Glutamatergic neuron (in vitro differentiated cells): ENCODE measurements at regions not wholly inside any gene's neighbourhood (a gene's known extent, or its start where the extent isn't known, plus 50 kb on each side); places are given as distances from the start of the nearest gene placed in this dataset.

Experiments used
- DNase-seq: peaks from one replicate; pipeline ENCODE4 v3.0.0; 2022
- H3K27ac Mint-ChIP-seq: one replicate; pipeline ENCODE4 v1.8.0; 2020; ENCODE audit warnings: mild to moderate bottlenecking, mixed read lengths, inconsistent platforms; ENCODE audit not compliant: unreplicated experiment
- H3K27me3 Mint-ChIP-seq: one replicate; pipeline ENCODE4 v1.8.0; 2020; ENCODE audit warnings: mild to moderate bottlenecking, moderate library complexity, mixed read lengths, inconsistent platforms; ENCODE audit not compliant: unreplicated experiment
- H3K36me3 Mint-ChIP-seq: one replicate; pipeline ENCODE4 v1.8.0; 2020; ENCODE audit warnings: mild to moderate bottlenecking, mixed read lengths, inconsistent platforms; ENCODE audit not compliant: unreplicated experiment
- H3K4me1 Mint-ChIP-seq: one replicate; pipeline ENCODE4 v1.8.0; 2020; ENCODE audit warnings: mild to moderate bottlenecking, low read depth, mixed read lengths, inconsistent platforms; ENCODE audit not compliant: unreplicated experiment
- H3K4me3 Mint-ChIP-seq: one replicate; pipeline ENCODE4 v1.8.0; 2020; ENCODE audit warnings: mild to moderate bottlenecking, mixed read lengths, inconsistent platforms; ENCODE audit not compliant: unreplicated experiment
- H3K9me3 Mint-ChIP-seq: one replicate; pipeline ENCODE4 v1.8.0; 2020; ENCODE audit warnings: mild to moderate bottlenecking, moderate library complexity, mixed read lengths, inconsistent platforms; ENCODE audit not compliant: unreplicated experiment
- CTCF ChIP-seq: fragments of 200-600 bp; sonication (generic); IDR thresholded peaks from one replicate; pipeline ENCODE4 v1.5.0; 2021; ENCODE audit not compliant: partially characterized antibody, unreplicated experiment

GRCh38 chr9:135260221-135261180 lies 173.0 kb downstream of the OLFM1 start:
- H3K27me3 Mint-ChIP-seq: peaks cover 7% of the 10 kb centered on the region
- H3K4me1 Mint-ChIP-seq: peaks cover 10% of the 10 kb centered on the region
- H3K27ac Mint-ChIP-seq: no peak overlapping the region
- no peak overlapping the region for H3K4me3 Mint-ChIP-seq
- H3K36me3 Mint-ChIP-seq: no peaks in the 10 kb centered on the region
- no peak for DNase-seq
- TF ChIP-seq CTCF: no peak
- H3K9me3 Mint-ChIP-seq: peaks cover 5% of the 10 kb centered on the region

DNA sequence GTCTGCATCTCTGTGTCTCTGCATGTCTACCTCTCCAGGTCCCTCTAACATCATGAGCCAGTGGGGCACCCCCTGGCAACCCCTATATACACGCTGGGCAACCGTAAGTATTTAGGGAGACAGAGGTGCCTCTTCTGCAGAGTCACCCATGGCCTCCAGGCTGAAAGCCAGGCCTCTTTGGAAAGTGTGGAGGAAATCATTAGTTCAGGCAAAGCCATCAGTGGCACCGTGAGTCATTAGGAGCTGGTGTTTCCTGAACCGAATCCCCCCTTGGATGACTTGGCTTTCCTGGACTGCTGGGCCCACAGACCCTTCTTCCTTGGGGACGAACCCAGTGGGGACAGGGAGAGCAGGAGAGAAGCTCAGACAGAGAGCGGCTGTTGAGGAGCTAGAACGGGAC lies 174.8 kb downstream of the OLFM1 start:
- no peak for DNase-seq
- Mint-ChIP-seq H3K36me3 (no peaks in the 10 kb centered on the region), H3K27me3 (peaks cover 3% of the 10 kb centered on the region), H3K4me1 (peaks cover 11% of the 10 kb centered on the region), H3K9me3 (peaks cover 6% of the 10 kb centered on the region), H3K4me3 (no peak overlapping the region), H3K27ac (no peak overlapping the region)
- no peak for TF ChIP-seq CTCF

DNA sequence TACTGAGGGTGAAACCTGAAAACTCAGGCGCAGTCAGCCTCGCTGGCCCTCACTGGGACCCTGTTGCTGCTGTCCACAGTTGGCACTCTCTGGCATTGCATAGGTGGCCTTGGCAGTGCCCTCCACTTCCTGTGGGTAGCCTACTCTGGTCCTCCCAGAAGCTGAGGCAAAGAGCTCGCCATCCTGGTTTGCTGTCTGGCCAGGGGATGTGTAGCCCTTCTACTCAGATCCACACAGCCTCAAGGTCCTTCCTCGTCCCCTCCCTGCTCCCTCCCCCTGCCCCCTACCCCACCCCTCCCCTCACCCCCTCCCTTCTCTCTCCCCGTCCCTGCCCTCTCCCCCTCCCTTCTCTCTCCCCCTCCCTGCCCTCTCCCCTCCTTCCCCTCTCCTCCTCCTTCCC lies 176.0 kb downstream of the OLFM1 start:
- H3K27ac Mint-ChIP-seq: no peak overlapping the region
- H3K9me3 Mint-ChIP-seq: peaks cover 6% of the 10 kb centered on the region
- H3K4me1 Mint-ChIP-seq: peaks cover 14% of the 10 kb centered on the region
- H3K36me3 Mint-ChIP-seq: no peaks in the 10 kb centered on the region
- no peak for TF ChIP-seq CTCF
- H3K27me3 Mint-ChIP-seq: peaks cover 3% of the 10 kb centered on the region
- no peak overlapping the region for H3K4me3 Mint-ChIP-seq
- no peak for DNase-seq

DNA sequence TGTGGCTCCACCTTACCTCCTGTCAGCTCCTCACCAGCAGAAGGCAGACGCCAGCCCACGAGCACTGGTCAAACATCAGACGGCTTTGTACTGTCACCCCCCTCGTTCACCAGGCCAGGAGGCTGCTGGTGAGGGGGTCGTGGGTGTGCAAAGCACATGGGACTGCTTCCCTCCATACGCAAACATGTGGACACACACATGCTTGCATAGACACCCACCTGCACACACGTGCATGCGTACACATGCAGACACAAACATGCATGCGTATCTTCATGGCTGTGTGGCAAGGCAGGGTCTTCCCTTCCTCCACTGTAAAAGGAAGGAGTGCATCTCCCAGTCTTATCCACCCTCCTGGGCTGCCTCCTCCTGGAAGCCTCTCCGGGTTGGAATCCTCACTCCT lies 178.5 kb downstream of the OLFM1 start:
- Mint-ChIP-seq H3K9me3 (peaks cover 14% of the 10 kb centered on the region), H3K27me3 (peaks cover 7% of the 10 kb centered on the region), H3K36me3 (no peaks in the 10 kb centered on the region), H3K4me1 (peaks cover 25% of the 10 kb centered on the region), H3K27ac (no peak overlapping the region), H3K4me3 (no peak overlapping the region)
- DNase-seq: no peak
- no peak for TF ChIP-seq CTCF

GRCh38 chr9:135267191-135267809 lies 179.8 kb downstream of the OLFM1 start:
- Mint-ChIP-seq H3K4me3 (no peak overlapping the region), H3K27me3 (peaks cover 13% of the 10 kb centered on the region), H3K36me3 (no peaks in the 10 kb centered on the region), H3K9me3 (peaks cover 25% of the 10 kb centered on the region), H3K4me1 (peaks cover 38% of the 10 kb centered on the region), H3K27ac (no peak overlapping the region)
- no peak for DNase-seq
- no peak for TF ChIP-seq CTCF
